GM23248 (cell line): ENCODE measurements at regions not wholly inside any gene's neighbourhood (a gene's known extent, or its start where the extent isn't known, plus 50 kb on each side); places are given as distances from the start of the nearest gene placed in this dataset.

Experiments
- DNase-seq: peaks from one replicate; pipeline ENCODE4 v3.0.0-alpha.2; 2015
- H2AFZ ChIP-seq: fragments of 200-600 bp; sonication (generic); 2 replicates; pipeline ENCODE4 v1.6.1; 2016; ENCODE audit warnings: antibody characterized with exemption
- H3F3A ChIP-seq: fragments of 200-600 bp; sonication (generic); 2 replicates; pipeline ENCODE4 v1.6.1; 2016; ENCODE audit warnings: mild to moderate bottlenecking, antibody characterized with exemption, mixed run types; ENCODE audit not compliant: insufficient read depth
- H3K27ac ChIP-seq: fragments of 200-600 bp; sonication (generic); 2 replicates; pipeline ENCODE4 v1.5.1; 2016; ENCODE audit warnings: mild to moderate bottlenecking
- H3K27me3 ChIP-seq: fragments of 200-600 bp; sonication (generic); replicated peaks from 2 replicates; pipeline ENCODE4 v1.6.1; 2016; ENCODE audit warnings: mild to moderate bottlenecking; ENCODE audit not compliant: insufficient read depth
- H3K36me3 ChIP-seq: fragments of 200-600 bp; sonication (generic); 2 replicates; pipeline ENCODE4 v1.6.1; 2016; ENCODE audit warnings: low read depth, mild to moderate bottlenecking
- H3K4me1 ChIP-seq: fragments of 200-600 bp; sonication (generic); 2 replicates; pipeline ENCODE4 v1.6.1; 2016; ENCODE audit warnings: mild to moderate bottlenecking; ENCODE audit not compliant: insufficient read depth
- H3K4me2 ChIP-seq: fragments of 200-600 bp; sonication (generic); one replicate; pipeline ENCODE4 v1.6.1; 2016; ENCODE audit warnings: mild to moderate bottlenecking; ENCODE audit not compliant: unreplicated experiment
- H3K4me3 ChIP-seq: fragments of 200-600 bp; sonication (generic); 2 replicates; pipeline ENCODE4 v1.5.1; 2016; ENCODE audit warnings: mild to moderate bottlenecking
- H3K79me2 ChIP-seq: fragments of 200-600 bp; sonication (generic); 2 replicates; pipeline ENCODE4 v1.6.1; 2016; ENCODE audit warnings: mild to moderate bottlenecking; ENCODE audit not compliant: insufficient read depth
- H3K9ac ChIP-seq: fragments of 200-600 bp; sonication (generic); 2 replicates; pipeline ENCODE4 v1.6.1; 2016; ENCODE audit warnings: mild to moderate bottlenecking
- H3K9me2 ChIP-seq: fragments of 200-600 bp; sonication (generic); 2 replicates; pipeline ENCODE4 v1.6.1; 2016; ENCODE audit warnings: mixed run types, mild to moderate bottlenecking, moderate library complexity; ENCODE audit not compliant: insufficient read depth
- H3K9me3 ChIP-seq: fragments of 200-600 bp; sonication (generic); one replicate; pipeline ENCODE4 v1.6.1; 2017; ENCODE audit warnings: low read depth
- H4K20me1 ChIP-seq: fragments of 200-600 bp; sonication (generic); 2 replicates; pipeline ENCODE4 v1.6.0; 2016; ENCODE audit not compliant: insufficient read depth
- EZH2 ChIP-seq: fragments of 200-600 bp; sonication (generic); IDR thresholded peaks from 2 replicates; pipeline ENCODE4 v1.6.1; 2018; ENCODE audit warnings: antibody characterized with exemption, mild to moderate bottlenecking; ENCODE audit not compliant: insufficient read depth, poor library complexity, severe bottlenecking
- EZH2phosphoT487 ChIP-seq: fragments of 200-600 bp; sonication (generic); IDR thresholded peaks from 2 replicates; pipeline ENCODE4 v1.6.1; 2018; ENCODE audit warnings: antibody characterized with exemption, moderate library complexity, mild to moderate bottlenecking, low read depth; ENCODE audit not compliant: insufficient read depth
- WGBS, 2 experiments: methylation state at CpG; one replicate each; pipeline ENCODE4 v1.1.6; 2015 to 2017; ENCODE audit warnings: low lambda C conversion rate in 2 of 2, low coverage in 1 of 2; ENCODE audit errors: missing lambda C conversion rate in 2 of 2; 5-methylcytosine and 5-hydroxymethylcytosine counted together
- in situ Hi-C: fragments of 300-500 bp; cut with MboI; formaldehyde crosslinking; loops from 2 replicates; pipeline ENCODE4 v1.15.0; 2020

DNA sequence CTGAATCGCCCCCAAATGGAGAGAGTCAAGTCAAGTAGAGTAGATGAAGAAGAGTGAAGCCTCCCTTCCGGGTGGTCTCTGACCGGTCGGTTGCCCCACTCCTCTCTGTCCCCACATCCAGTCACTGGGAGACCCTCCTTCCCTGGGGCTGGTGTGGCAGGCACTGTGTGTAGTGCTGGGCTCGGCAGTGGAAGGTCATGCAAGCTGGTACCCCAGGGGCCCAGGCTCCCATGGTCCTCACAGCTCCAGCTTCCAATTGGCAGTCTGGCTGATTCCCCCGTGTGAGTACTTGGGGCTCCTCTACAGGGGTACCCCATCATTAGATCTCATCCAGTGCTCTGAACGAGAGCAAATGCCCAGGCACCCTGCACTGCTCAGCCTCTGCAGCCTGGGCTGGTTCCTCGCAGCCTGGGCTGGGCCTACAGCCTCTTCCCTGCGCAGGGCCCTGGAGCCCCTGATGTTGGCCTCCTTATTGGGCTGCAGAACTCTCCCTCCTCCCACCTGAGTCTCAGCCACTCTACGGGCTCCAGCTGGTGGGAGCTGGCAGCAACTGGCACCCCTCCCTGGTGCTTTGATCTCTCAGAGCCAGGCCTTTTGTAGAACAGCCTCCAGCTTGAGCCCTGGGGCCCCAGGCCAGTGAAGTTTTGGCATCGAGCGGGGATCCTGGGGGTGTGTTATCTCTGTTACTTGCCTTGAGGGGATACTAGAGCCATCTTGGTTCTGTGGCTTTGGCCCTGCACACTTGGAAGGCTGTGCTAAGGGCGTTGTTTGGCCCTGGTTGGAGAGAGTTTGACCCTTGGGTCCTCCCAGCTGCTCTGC is 187.8 kb upstream of the HDAC4 start:
- Histone ChIP-seq H3F3A (no peaks in the 10 kb centered on the region), H3K36me3 (no peaks in the 10 kb centered on the region), H2AFZ (no peak overlapping the region), H3K4me2 (no peak overlapping the region), H3K9me3 (no peaks in the 10 kb centered on the region), H3K4me3 (no peak overlapping the region), H3K79me2 (no peaks in the 10 kb centered on the region), H3K27me3 (no peaks in the 10 kb centered on the region), H3K4me1 (no peaks in the 10 kb centered on the region), H3K9me2 (no peaks in the 10 kb centered on the region), H4K20me1 (no peaks in the 10 kb centered on the region), H3K27ac (no peak overlapping the region), H3K9ac (no peak overlapping the region)
- WGBS, 2 experiments: 31 to 32% methylated on average over 13 of the region's 13 CpGs
- no peak for DNase-seq
- in situ Hi-C loops: no loop called here
- TF ChIP-seq EZH2phosphoT487 (no peak), EZH2 (no peak)

DNA sequence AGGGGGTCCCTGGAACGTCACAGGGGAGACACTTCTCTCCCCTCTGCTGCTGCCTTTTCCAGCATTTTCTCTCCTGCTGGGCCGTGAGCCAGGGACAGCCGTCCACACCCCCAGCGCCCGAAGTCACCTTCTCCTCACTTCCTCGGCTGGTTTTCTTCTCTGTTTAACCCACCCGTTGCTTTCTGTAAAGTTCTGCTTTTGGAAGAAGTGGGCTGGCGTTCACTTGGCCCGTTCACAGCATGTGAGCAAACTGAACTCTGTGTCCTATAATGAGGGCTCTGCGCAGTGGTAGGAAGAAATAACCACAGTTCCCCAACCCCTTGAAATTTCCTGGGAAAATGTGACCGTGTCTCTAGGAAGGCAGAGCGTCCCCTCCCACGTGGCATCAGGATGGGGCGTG is 187.0 kb upstream of the HDAC4 start:
- no peaks in the 10 kb centered on the region for H3K79me2 ChIP-seq
- no peaks in the 10 kb centered on the region for H3K4me1 ChIP-seq
- no peak overlapping the region for H3K27ac ChIP-seq
- no peak overlapping the region for H3K4me3 ChIP-seq
- no peaks in the 10 kb centered on the region for H4K20me1 ChIP-seq
- no peaks in the 10 kb centered on the region for H3K9me3 ChIP-seq
- H3F3A ChIP-seq: no peaks in the 10 kb centered on the region
- no peak for DNase-seq
- H2AFZ ChIP-seq: no peak overlapping the region
- no peaks in the 10 kb centered on the region for H3K36me3 ChIP-seq
- H3K4me2 ChIP-seq: no peak overlapping the region
- no peaks in the 10 kb centered on the region; the same call in 1 of the 2 replicates for H3K27me3 ChIP-seq
- H3K9ac ChIP-seq: no peak overlapping the region
- H3K9me2 ChIP-seq: no peaks in the 10 kb centered on the region
- 53 to 58% methylated on average over 14 of the region's 14 CpGs for WGBS, 2 experiments
- TF ChIP-seq EZH2 (no peak), EZH2phosphoT487 (no peak)
- in situ Hi-C loops: no loop called here

DNA sequence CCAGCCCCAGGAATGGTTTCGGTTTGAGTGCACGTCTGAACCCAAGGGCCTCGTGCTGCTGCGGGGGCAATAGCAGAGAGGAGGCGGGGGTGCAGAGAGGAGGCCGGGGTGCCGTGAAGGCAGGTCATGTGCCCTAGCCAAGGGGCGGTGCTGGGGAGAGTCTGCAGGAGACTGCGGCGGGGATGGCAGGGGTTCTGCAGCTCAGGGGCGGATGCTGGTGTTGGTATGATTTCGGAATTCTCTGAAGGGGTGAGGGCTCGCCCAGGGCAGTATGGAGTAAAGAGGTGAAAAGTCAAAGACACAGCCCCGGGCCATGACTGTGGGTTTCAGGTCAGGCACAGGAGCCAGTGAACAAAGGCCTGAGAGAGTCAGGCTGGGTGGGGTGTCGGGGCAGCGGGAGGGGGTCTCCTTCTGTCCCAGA is 186.5 kb upstream of the HDAC4 start:
- H3K9me2 ChIP-seq: no peaks in the 10 kb centered on the region
- 48 to 51% methylated on average over 15 to 16 of the region's 16 CpGs for WGBS, 2 experiments
- H3K4me3 ChIP-seq: no peak overlapping the region
- no peak for TF ChIP-seq EZH2phosphoT487
- TF ChIP-seq EZH2: no peak
- no peaks in the 10 kb centered on the region for H3F3A ChIP-seq
- no peaks in the 10 kb centered on the region for H3K9me3 ChIP-seq
- no peak for DNase-seq
- no peaks in the 10 kb centered on the region; the same call in 1 of the 2 replicates for H3K27me3 ChIP-seq
- H3K36me3 ChIP-seq: no peaks in the 10 kb centered on the region
- no peaks in the 10 kb centered on the region for H3K79me2 ChIP-seq
- no peak overlapping the region for H3K4me2 ChIP-seq
- no peak overlapping the region for H3K27ac ChIP-seq
- no peak overlapping the region for H2AFZ ChIP-seq
- no peaks in the 10 kb centered on the region for H4K20me1 ChIP-seq
- in situ Hi-C loops: no loop called here
- no peaks in the 10 kb centered on the region for H3K4me1 ChIP-seq
- H3K9ac ChIP-seq: no peak overlapping the region

DNA sequence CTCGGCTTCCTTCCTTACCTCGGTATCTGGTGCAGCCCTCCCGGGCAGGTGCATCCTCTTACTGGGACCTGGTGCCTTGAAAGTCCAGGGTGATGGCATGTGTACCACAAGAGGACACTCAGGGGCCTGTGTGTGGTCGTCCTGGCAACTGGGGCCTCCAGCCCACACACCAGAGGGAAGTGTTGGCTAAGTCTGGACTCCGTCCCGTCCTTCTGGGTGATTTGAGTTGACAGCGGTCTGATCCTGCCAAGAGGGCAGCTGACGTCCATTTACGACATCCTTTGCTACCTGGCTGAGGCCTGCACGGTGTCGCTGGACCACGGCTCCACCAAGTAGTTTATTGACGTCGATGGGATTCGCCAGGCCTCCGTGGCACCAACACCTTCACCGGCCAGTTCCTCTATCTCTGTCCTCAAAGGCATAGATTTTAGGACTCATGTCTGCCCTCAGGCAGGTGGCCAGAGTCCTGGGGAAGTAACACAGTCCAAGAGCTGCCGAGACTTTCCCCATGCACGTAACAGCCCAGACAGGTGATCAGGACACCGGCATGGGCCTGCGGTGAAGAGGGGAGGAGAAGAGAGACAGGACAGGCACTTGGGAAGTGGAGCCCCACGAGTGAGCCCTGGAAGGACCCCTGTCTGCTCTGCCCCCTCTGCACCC is 186.0 kb upstream of the HDAC4 start:
- H3K4me1 ChIP-seq: no peaks in the 10 kb centered on the region
- no peak overlapping the region for H3K4me3 ChIP-seq
- no peak overlapping the region for H3K4me2 ChIP-seq
- H3K9me3 ChIP-seq: no peaks in the 10 kb centered on the region
- no peaks in the 10 kb centered on the region; the same call in 1 of the 2 replicates for H3K27me3 ChIP-seq
- no peak overlapping the region for H2AFZ ChIP-seq
- no peaks in the 10 kb centered on the region for H3F3A ChIP-seq
- H3K36me3 ChIP-seq: no peaks in the 10 kb centered on the region
- in situ Hi-C loops: no loop called here
- no peaks in the 10 kb centered on the region for H3K9me2 ChIP-seq
- H4K20me1 ChIP-seq: no peaks in the 10 kb centered on the region
- no peak overlapping the region for H3K9ac ChIP-seq
- no peaks in the 10 kb centered on the region for H3K79me2 ChIP-seq
- no peak for DNase-seq
- H3K27ac ChIP-seq: no peak overlapping the region
- no peak for TF ChIP-seq EZH2phosphoT487
- TF ChIP-seq EZH2: no peak
- WGBS, 2 experiments: 63 to 70% methylated on average over 22 of the region's 22 CpGs
